Erythroblast (primary cell): ENCODE measurements at regions not wholly inside any gene's neighbourhood (a gene's known extent, or its start where the extent isn't known, plus 50 kb on each side); places are given as distances from the start of the nearest gene placed in this dataset.

Experiments used
- GATA1 ChIP-seq: IDR thresholded peaks from 2 replicates; pipeline ENCODE4 v1.6.1; 2011; ENCODE audit warnings: low read depth, mild to moderate bottlenecking, control low read depth, low read length, moderate library complexity
- POLR2A ChIP-seq: IDR thresholded peaks from 2 replicates; pipeline ENCODE4 v1.6.1; 2011; ENCODE audit warnings: mild to moderate bottlenecking, low read length

DNA sequence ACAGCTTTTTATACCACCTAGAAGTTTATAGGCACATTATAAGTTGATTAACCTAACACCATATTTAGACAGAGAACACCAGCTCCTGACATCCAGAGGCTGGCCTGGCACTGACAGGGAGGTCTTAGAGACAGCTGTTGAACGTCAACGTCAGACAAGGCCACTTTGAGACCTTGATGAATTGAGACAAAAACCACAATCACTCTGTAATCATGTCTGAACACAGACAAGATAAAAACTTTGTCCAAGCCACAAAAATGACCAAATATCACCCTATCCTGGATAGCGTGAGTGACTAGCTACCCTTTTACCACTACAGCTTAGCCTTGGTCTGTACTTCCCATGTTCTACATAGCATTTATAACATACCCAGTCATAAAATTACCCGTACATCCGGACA, 403.6 kb upstream of the CHRM3 start:
- TF ChIP-seq POLR2A = no peak
- TF ChIP-seq GATA1 = no peak
